Keratinocyte (primary cell): ENCODE measurements at regions not wholly inside any gene's neighbourhood (a gene's known extent, or its start where the extent isn't known, plus 50 kb on each side); places are given as distances from the start of the nearest gene placed in this dataset.

Experiments used
- DNase-seq: peaks from one replicate; pipeline ENCODE4 v3.0.0-alpha.2; 2011; ENCODE audit warnings: low read depth, missing footprints, low spot score
- FAIRE-seq: peaks from 2 replicates; lab custom pipeline; 2011; peaks lifted over from hg19 to GRCh38; lab: Jason Lieb, UNC
- H2AFZ ChIP-seq: 2 replicates; pipeline ENCODE4 v1.6.0; 2012; ENCODE audit warnings: low read length, control low read depth, inconsistent platforms; ENCODE audit not compliant: control insufficient read depth
- H3K27ac ChIP-seq: 2 replicates; pipeline ENCODE4 v1.5.1; 2011; ENCODE audit warnings: low read length; ENCODE audit not compliant: control insufficient read depth, insufficient read depth
- H3K27me3 ChIP-seq: 3 replicates; pipeline ENCODE4 v1.6.0; 2011; ENCODE audit warnings: low read length; ENCODE audit not compliant: control insufficient read depth, insufficient read depth; ENCODE audit errors: extremely low read depth
- H3K36me3 ChIP-seq, 2 experiments: 2 replicates in 1 of 2; 3 replicates in 1 of 2; pipeline ENCODE4 v1.5.1; 2011; ENCODE audit warnings: low read length in 2 of 2, mild to moderate bottlenecking in 1 of 2; ENCODE audit not compliant: control insufficient read depth in 2 of 2, insufficient read depth in 2 of 2; ENCODE audit errors: extremely low read depth in 1 of 2
- H3K4me1 ChIP-seq: 3 replicates; pipeline ENCODE4 v1.5.1; 2011; ENCODE audit warnings: low read length; ENCODE audit not compliant: control insufficient read depth, insufficient read depth; ENCODE audit errors: extremely low read depth
- H3K4me2 ChIP-seq: 3 replicates; pipeline ENCODE4 v1.6.0; 2011; ENCODE audit warnings: low read depth, low read length; ENCODE audit not compliant: control insufficient read depth, insufficient read depth; ENCODE audit errors: extremely low read depth
- H3K4me3 ChIP-seq, 3 experiments: fragments of 200-600 bp in 1 of 3; sonication (generic) in 1 of 3; 2 replicates in 2 of 3; 3 replicates in 1 of 3; pipeline ENCODE4 v1.5.1; 2011 to 2016; ENCODE audit warnings: low read length in 3 of 3, mild to moderate bottlenecking in 3 of 3, control low read depth in 2 of 3, inconsistent platforms in 1 of 3, low read depth in 1 of 3, mixed read lengths in 1 of 3, mixed run types in 1 of 3, moderate library complexity in 1 of 3; ENCODE audit not compliant: control insufficient read depth in 2 of 3, insufficient read depth in 2 of 3; ENCODE audit errors: extremely low read depth in 1 of 3
- H3K79me2 ChIP-seq: 2 replicates; pipeline ENCODE4 v1.6.0; 2012; ENCODE audit warnings: low read length; ENCODE audit not compliant: control insufficient read depth, insufficient read depth
- H3K9ac ChIP-seq: 3 replicates; pipeline ENCODE4 v1.6.0; 2011; ENCODE audit warnings: low read length; ENCODE audit not compliant: control insufficient read depth, insufficient read depth; ENCODE audit errors: extremely low read depth
- H3K9me1 ChIP-seq: 3 replicates; pipeline ENCODE4 v1.6.0; 2011; ENCODE audit warnings: low read length; ENCODE audit not compliant: control insufficient read depth, insufficient read depth; ENCODE audit errors: extremely low read depth
- H3K9me3 ChIP-seq: 2 replicates; pipeline ENCODE4 v1.5.1; 2012; ENCODE audit warnings: low read depth, low read length; ENCODE audit not compliant: control insufficient read depth
- H4K20me1 ChIP-seq: 3 replicates; pipeline ENCODE4 v1.6.0; 2011; ENCODE audit warnings: low read length; ENCODE audit not compliant: control insufficient read depth, insufficient read depth; ENCODE audit errors: extremely low read depth
- EZH2 ChIP-seq: IDR thresholded peaks from one replicate; pipeline ENCODE4 v1.6.1; 2012; ENCODE audit warnings: inconsistent platforms, mild to moderate bottlenecking, low read length, moderate library complexity
- dilution Hi-C: fragments of 300-500 bp; cut with MboI; formaldehyde crosslinking; loops from one replicate; pipeline ENCODE4 v1.7.0; 2020; ENCODE audit warnings: low sequenced_read_pairs; ENCODE audit not compliant: extremely low pct_ligation_motif_present
- TF ChIP-seq, protein P1 (sequence below), 3 experiments: IDR thresholded peaks in 1 of 3; conservative IDR thresholded peaks in 1 of 3; optimal IDR thresholded peaks in 1 of 3; 2 replicates in 2 of 3; 3 replicates in 1 of 3; pipeline versions ENCODE3 to v1.5.1; 2011; ENCODE audit warnings: low read length in 3 of 3, mild to moderate bottlenecking in 3 of 3, moderate library complexity in 2 of 3, control low read depth in 1 of 3, inconsistent platforms in 1 of 3; ENCODE audit not compliant: insufficient read depth in 2 of 3; ENCODE audit errors: extremely low read depth in 1 of 3

DNA sequence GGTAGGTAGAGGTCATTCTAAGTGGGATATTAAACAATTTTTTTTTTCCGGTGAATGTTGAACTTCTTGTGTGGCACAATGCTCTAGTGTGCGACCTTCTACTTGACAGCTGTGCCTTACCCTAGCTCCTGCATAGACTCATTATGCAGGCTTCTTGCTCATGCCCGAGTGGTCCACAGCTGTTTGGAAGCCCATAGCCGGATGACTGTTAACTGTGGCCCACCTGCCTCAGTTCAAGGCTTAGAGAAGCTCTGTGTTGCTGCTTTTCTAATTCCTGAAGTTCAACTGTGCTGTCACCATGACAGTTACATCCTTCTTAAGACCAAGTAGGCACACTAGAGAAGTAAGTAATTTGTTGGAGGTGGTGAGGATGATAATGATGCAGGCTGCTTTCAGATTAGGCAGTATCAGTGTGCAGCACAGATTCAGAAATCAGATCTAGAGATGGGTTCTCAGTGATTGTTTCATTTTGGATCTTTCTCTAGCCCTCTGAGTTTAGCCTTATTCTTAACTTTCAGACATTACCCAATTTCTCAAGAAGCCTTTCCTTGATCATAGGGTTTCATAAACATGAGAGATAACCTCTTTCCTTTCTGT is 278.4 kb downstream of the PHF14 start:
- H3K9me3 ChIP-seq = no peaks in the 10 kb centered on the region
- dilution Hi-C loops = no loop called here
- no peaks in the 10 kb centered on the region for H4K20me1 ChIP-seq
- no peak overlapping the region for H3K9ac ChIP-seq
- H3K79me2 ChIP-seq = no peaks in the 10 kb centered on the region
- FAIRE-seq (no peak), DNase-seq (no peak)
- no peak overlapping the region for H2AFZ ChIP-seq
- no peaks in the 10 kb centered on the region for H3K4me1 ChIP-seq
- TF ChIP-seq EZH2 = no peak
- TF ChIP-seq, protein P1, sequence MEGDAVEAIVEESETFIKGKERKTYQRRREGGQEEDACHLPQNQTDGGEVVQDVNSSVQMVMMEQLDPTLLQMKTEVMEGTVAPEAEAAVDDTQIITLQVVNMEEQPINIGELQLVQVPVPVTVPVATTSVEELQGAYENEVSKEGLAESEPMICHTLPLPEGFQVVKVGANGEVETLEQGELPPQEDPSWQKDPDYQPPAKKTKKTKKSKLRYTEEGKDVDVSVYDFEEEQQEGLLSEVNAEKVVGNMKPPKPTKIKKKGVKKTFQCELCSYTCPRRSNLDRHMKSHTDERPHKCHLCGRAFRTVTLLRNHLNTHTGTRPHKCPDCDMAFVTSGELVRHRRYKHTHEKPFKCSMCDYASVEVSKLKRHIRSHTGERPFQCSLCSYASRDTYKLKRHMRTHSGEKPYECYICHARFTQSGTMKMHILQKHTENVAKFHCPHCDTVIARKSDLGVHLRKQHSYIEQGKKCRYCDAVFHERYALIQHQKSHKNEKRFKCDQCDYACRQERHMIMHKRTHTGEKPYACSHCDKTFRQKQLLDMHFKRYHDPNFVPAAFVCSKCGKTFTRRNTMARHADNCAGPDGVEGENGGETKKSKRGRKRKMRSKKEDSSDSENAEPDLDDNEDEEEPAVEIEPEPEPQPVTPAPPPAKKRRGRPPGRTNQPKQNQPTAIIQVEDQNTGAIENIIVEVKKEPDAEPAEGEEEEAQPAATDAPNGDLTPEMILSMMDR (optimal IDR thresholded peaks at IDR 0.05 in 1 of 3, IDR thresholded peaks at IDR 0.05 in 1 of 3, conservative IDR thresholded peaks at IDR 0.05 in 1 of 3; ENCODE audit: extremely low read depth in 1 of 3, insufficient read depth in 2 of 3, low read length in 3 of 3) = no peak
- H3K9me1 ChIP-seq = no peaks in the 10 kb centered on the region
- H3K4me2 ChIP-seq = no peak overlapping the region
- H3K27ac ChIP-seq = no peak overlapping the region
- no peaks in the 10 kb centered on the region for H3K36me3 ChIP-seq
- no peaks in the 10 kb centered on the region for H3K27me3 ChIP-seq
- H3K4me3 ChIP-seq = no peak overlapping the region

- no peaks in the 10 kb centered on the region for H3K9me1 ChIP-seq
- no peak for FAIRE-seq
- no peak overlapping the region for H3K9ac ChIP-seq
- H4K20me1 ChIP-seq = no peaks in the 10 kb centered on the region
- no peaks in the 10 kb centered on the region for H3K27me3 ChIP-seq
- H3K79me2 ChIP-seq = no peaks in the 10 kb centered on the region
- TF ChIP-seq, protein P1 (optimal IDR thresholded peaks at IDR 0.05 in 1 of 3, IDR thresholded peaks at IDR 0.05 in 1 of 3, conservative IDR thresholded peaks at IDR 0.05 in 1 of 3; ENCODE audit: extremely low read depth in 1 of 3, insufficient read depth in 2 of 3, low read length in 3 of 3) = no peak
- no peak for TF ChIP-seq EZH2
- H3K36me3 ChIP-seq = no peaks in the 10 kb centered on the region
- H3K9me3 ChIP-seq = no peaks in the 10 kb centered on the region
- no peak overlapping the region for H2AFZ ChIP-seq
- DNase-seq = no peak
- H3K4me1 ChIP-seq = no peaks in the 10 kb centered on the region
- H3K27ac ChIP-seq = no peak overlapping the region
- dilution Hi-C loops = no loop called here
- no peak overlapping the region for H3K4me3 ChIP-seq
- H3K4me2 ChIP-seq = no peak overlapping the region
Measured at GRCh38 chr7:11252705-11253272, 279.1 kb downstream of the PHF14 start.
